OCI-M2 (cell line): ENCODE measurements at regions not wholly inside any gene's neighbourhood (a gene's known extent, or its start where the extent isn't known, plus 50 kb on each side); places are given as distances from the start of the nearest gene placed in this dataset.
"Not testable (repeated sequence)": the region's sequence is repeated elsewhere in the genome, so short reads cannot be mapped to it uniquely, and the experiment has no call there.

Source experiments
- DNase-seq: peaks from one replicate; lab custom pipeline; 2025; ENCODE audit not compliant: unreplicated experiment; lab: John Stamatoyannopoulos, UW

DNA sequence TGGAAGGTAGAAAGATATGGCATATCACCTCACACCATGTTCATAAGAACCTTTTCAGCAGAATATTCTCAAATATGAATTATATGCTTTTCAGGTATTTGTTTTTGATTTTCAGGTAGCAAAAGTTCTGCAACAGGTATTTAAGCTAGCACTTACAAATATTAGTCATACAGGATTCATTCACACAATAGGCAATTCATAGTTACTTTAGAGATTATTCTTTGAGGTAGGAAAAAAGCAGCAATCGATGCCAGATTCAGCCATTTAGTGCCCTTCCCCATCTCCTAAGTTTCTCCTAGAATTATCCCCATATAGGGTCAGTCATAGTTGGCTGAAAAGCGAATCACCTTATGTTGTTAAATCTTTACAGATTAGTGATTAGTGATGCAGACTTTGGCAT lies 177.4 kb upstream of the MMADHC start:
- DNase-seq, result no peak

DNA sequence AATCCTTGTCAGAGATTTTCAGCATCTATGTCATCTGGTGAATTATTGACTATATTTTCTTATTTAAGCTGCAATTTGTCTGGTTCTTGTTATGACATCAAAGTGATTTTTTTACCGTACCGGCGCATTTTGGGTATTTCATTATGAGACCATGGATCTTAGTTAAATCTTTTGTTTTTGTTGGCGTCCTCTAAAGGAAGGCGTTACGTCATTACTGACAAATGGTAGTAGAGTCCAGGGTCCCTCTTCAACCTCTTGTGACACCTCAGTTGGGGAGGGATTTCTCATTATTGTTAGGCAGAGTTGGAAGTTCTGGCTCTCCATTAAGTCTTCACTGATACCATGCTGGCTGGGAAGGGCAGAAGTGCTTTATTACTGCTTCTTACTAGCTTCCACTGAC lies 175.8 kb upstream of the MMADHC start:
- no peak for DNase-seq

DNA sequence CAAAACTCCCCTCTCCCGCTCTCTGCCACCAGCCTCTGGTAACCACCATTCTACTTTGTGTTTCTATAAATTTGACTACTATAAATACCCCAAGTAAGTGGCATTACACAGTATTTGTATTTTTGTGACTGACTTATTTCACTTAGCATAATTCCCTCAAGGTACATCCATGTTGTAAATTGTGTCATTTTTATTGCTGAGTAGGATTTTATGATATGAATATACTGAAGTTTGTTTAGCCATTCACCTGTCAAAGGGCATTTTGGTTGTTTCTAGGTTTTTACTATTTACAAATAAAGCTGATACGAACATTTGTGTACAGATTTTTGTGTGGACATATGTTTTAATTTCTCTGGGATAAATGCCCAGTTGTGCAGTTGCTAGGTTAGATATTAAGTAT lies 174.0 kb upstream of the MMADHC start:
- DNase-seq, result no peak

DNA sequence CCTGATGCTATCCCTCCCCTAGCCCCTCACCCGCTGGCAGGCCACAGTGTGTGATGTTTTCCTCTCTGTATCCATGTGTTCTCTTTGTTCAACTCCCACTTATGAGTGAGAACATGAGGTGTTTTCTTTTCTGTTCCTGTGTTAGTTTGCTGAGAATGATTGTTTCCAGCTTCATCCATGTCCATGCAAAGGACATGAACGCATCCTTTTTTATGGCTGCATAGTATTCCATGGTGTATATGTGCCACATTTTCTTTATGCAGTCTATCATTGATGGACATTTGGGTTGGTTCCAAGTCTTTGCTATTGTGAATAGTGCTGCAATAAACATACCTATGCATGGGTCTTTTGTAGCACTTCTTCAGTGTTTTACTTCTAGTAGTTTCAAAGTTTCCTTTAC lies 171.8 kb upstream of the MMADHC start:
- not testable (repeated sequence) for DNase-seq

DNA sequence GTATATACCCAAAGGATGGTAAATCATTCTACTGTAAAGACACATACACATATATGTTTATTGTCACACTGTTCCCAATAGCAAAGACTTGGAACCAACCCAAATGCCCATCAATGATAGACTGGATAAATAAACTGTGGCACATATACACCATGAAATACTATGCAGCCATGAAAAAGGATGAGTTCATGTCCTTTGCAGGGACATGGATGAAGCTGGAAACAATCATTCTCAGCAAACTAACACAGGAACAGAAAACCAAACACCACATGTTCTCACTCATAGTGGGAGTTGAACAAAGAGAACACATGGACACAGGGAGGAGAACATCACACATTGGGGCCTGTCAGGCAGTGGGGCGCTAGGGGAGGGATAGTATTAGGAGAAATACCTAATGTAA lies 167.1 kb upstream of the MMADHC start:
- not testable (repeated sequence) for DNase-seq

DNA sequence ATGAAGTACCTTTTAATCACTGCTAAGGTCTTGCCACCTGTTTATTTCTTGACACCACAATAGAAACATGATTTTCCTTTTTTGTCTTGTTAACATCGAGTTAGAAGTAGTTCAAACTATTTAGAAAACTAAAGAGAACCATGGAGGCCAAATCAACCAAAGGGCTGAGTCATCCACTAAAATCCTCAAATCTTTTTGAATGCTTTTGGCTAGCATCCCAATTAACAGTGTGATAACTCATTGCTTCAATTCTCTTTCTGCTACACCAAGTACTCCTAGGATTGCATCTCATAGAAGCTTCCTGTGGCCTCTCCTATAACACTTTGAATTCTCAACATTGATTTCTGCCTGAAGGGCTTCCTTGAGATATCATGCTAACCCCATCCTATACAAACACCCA lies 159.9 kb upstream of the MMADHC start:
- no peak for DNase-seq

DNA sequence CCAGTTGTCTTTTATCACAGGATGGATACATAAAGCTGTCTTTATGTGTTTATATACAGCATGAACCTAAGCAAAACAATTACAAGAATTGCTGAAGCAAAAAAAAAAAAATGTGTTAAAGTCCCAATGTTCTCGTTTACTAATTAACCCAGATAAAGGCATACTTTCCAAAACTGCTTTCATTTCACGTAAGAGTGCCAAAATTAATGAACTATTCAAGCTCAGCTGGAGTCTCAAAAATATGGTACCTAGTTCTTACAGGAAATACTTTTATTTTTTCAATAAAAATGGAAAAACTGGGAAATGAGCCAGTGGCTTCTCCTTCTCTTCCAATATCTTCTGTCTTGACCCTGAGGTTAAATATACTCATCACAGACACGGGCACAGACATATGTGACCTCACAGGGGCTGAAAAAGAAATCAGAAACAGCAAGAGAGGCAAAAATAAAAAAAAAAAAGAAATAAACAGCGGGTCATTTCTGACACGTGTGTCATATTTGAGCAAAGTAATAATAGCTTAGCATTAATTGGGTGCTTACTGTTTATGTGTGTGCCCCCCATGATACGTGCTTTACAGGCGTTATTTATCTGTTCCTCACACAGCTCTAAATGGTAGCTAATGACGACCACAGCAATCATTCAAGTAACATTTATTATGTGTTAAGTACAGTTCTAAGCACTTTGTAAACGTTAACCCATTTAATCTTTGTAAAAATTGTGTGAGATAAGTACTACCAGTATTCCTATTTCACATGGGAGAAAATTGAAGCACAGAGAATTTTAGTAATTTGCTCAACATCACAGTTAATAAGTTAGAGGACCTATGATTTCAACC lies 158.0 kb upstream of the MMADHC start:
- DNase-seq, result no peak

DNA sequence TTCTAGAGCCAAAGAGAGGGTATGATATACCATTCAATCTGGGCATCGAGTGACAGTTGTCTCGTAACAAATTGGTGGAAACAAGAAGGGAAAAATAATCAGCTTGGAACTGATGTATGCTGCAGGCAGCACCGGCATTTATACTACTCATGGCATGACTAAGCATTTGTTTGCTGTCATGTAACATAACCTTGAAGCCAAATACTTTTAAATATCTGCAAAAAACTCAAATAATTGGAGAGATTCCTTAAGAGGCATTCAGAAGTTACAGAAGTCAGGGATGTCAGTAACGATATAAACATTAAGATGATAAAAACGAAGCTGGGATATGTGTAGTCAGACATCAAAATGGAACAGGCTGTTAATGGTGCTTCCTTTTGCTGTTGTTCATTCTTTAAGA lies 157.3 kb upstream of the MMADHC start:
- DNase-seq, result no peak

DNA sequence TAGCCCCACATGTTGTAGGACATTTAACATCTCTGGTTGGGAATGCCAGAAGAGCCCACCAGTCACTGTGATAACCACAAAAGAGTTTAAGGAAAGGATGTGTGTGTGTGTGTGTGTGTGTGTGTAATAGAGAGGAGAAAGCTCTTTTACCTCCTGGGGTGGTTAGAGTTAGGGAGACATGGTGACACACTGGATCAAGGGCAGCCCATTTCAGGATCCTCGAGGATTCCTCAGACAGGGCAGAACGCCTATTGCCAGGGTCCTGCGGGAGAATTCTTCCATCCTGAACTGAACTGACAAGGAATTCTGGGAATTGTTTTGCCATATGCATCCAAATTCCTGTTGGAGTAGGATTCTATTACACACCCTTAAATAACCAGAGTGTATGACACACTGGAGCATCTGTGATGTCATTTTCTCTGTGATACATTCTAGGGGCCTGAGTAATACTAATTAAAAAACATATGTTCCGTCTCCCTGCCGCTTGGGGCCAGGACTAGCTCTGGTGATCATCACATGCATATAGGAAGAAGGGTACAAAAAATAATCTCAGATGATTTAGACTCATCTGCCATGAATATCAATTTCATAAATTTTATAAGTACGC lies 156.4 kb upstream of the MMADHC start:
- DNase-seq, result no peak

DNA sequence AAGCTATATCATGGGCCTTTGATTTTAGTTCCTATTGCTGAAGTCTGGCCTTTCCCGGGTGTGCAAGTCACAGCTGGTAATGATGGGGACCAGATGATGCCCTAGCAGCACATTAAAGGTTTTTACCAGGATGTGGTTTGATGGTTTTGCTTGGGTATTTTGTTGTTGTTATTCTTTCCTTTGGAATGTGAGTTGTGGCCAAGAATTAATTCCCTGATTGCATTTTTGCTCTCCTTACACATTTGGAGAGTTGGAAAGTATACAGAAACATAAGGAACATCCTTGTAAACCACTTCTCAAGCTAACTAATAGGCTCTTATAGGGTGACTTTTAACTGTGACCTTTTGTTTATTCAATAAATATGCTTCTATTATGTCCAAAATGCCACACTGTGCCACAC lies 154.1 kb upstream of the MMADHC start:
- DNase-seq, result no peak

DNA sequence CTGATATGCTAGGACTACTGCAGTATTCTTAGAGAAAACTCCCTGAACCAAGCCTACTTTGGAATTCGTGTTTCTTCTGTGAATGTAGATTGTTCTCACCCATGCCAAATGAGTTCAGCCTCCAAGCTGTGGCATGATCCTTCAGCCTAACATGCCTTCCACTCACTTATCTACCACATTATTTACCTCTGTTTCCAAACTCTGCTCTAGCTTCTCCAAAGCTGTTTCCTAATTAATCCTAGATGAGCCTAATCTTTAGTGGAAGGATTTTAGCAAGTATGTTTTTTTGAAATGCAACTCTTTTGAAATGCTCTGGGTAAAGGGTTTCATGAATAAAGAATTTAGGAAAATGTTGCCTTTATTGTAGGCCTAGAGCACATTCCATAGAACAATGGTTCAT lies 152.9 kb upstream of the MMADHC start:
- no peak for DNase-seq

DNA sequence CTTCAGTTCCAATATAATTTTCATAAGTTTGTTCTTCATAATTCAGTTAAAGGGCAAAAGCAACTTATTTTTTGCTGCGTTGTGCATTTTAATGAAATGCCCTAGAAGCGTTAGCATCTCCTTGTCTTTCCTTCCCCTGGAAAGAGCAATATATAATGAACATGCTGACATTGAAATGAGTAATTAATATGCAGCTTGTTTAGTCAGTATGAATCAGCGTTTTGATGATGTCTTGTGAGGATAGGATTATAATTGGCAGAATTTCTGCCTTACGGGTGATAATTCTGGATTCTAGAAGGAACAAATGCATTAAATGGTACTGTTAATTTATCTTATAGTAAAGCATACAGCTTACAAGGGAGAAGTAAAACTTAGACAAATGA lies 152.3 kb upstream of the MMADHC start:
- DNase-seq, result no peak

DNA sequence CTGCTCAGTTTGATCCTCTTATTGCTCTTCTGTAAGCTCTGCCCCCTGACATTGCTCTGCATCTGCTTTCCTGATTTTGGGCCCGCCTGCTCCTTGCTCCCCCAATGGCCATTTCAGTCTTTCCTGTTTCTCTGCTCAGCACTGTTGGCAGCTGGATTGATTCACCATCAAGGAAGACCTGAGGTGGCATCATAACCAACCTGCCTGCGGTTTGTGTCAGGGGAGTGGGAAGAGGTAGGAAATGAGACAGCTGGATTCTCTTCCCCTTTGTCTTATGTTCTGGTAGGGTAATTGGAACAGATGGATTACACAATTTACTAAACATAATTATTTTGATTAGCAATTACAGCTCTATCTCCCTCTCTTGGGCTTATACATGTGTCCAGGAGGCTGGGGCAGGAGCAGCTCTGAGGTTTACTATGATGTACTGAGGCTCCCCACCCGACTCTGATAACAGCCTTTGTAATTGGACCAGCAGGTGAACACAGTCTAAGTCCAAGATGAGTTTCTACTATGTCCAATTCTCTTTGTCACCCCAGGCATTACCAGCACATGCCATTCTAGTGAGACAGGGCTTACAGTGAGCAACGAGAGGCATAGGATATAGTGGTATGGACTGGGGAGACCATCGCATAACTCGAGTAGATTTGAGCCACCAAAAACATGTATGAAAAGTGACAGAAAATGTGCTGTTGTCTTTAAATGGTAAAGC lies 151.8 kb upstream of the MMADHC start:
- no peak for DNase-seq

DNA sequence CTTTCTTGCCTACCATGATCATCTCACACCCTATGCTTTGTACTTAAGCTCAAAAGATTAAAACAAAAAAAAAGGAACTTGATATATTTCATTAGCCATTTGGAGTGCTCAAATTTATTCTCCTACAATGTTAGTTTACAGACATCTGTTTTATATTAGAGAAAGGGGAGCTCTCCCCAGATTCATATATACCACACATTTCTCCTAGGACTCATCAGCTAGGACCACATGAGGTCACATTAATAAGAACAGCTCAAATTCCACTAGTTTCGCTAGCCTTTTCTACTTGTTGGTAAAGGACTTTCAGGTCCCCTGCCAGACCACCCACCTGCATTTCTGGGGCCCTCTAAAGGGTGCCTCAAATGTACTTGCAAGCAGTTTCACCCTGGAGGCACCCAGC lies 151.2 kb upstream of the MMADHC start:
- DNase-seq, result no peak

DNA sequence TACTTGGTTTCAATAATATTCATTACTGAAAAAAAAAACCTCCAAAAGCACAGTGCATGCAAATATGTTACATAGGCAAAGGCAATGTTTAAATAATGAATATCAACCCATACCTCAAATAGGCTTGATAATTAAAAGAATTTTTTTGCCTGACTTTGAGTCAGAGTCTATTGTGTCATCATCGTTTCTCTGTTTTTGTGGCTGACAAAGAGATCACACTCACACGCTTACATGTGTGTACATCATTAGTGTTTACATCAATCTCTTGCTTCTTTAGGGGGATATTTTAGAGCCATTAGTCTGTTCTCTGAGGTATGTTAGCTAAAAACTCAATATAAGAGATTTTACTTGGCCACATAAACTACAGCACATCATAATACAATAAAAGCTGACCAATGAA lies 150.3 kb upstream of the MMADHC start:
- no peak for DNase-seq

DNA sequence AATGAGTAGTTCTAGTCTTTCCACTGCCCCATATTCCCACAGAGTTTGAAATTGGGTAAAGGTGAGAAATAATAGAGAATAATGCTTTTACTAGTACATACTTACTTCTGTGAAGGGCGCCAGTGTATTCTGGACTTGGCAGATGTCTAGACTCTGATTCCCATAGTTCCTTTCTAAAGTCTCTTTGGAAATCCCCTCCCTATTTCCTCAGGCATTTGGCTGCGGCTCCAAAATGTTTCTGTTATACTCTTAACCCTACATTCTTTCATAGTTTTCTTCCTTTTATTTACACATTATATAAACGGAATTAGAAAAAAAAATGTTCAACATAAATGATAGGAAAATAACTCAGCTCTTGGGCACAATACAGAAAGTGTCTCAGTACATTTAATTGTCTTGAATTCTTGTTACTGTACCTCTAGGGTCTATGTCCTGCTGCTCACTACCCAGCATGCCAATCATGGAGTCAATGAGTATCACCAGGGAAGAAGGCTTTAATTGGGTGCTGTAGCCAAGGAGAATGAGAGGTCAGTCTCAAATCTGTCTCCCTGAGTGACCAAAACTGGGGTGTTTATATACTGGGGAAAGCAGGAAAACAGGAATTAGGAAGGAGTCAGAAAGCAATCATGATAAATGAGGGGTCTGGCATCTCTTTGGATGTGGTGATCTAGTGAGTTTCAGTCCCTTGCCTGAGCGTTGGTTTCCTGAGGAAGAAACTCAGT lies 147.8 kb upstream of the MMADHC start:
- DNase-seq, result no peak

DNA sequence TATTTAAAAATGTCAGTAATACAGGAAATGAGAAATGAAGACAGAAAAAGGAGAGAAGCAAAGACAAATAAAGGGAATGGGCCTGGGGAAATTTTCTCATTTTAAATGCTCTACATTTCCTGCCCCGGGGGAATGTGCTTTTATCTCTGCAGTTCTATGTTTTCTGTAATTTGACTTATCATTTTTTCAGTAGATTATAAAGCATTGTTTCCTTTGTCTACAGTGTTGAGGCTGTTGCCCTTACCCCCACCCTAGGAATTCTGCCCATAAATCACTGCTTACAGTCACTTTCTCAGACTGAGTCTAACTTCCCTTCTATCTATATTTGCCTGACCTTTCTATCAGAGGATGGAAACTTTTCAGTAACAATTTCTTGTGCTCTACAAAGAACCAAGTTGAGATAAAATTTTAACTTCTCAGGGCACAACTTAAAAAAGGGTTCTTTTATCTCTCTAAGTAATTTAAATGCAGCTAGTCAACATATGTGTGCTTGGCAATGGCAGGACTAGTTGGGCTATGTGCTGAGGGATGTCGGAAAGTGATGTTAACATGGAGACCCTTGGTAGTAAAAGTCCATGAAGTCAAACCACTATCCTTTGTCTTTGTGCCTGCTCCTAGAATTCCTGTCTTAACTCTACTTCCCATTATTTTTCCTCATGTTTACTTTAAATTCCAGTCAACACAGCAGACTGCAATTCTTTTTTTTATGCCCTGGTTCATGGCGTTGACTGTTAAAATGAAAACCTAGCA lies 146.5 kb upstream of the MMADHC start:
- DNase-seq, result no peak

DNA sequence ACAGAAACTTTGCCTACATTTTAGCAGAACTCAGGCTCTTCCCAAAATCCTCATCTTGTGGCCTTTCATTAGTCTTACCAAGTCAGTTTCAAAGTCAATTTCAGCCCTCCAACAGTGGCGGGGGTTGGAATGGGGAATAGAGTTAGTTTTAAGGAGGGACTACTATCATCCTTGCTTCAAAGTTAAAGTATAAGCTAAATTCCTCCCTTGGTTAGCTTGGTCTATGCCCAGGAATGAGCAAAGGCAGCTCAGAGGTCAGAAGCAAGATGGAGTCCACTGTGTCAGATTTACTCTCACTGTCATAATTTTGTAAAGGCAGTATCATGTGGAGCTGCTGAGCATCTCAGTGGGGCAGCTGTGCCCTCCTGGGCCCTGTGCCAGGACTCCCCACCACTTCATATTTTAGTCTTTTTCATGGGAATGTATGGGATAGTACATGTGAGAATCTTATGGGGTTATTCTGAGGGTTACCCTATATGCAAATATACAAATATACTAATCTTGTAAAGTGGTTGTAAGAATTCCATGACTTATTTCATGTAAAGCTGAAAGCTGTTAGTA lies 145.2 kb upstream of the MMADHC start:
- DNase-seq, result no peak

DNA sequence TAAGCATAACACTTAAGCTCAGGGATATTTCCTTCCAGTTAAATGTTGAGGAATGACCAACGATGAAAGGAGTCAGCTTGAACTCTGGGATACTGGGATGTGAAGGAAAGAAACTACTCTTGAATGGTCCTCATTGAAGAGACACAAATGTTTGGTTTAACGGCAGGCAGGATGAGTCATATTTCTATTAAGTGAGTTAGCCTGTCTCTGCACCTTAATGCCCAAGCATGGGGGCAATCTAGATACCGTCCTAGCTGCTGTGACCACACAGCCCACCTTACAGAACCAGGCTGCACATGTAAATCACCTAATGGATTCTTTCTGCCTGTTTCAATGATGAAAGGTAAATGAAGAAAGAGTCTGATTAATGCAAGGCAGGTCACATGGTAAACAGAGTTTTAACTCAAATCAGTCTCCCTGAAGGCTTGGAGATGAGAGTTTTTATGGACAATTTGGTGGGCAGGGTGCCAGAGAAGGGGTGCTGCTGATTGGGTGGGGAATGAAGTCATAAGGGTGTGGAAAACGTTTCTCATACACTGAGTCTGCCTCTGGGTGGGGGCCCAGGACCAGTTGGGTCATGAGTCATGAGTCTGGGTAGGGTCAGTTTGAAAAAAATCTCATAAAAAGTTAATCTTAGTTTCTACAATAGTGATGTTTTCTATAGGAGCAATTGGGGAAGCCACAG lies 144.6 kb upstream of the MMADHC start:
- no peak for DNase-seq

DNA sequence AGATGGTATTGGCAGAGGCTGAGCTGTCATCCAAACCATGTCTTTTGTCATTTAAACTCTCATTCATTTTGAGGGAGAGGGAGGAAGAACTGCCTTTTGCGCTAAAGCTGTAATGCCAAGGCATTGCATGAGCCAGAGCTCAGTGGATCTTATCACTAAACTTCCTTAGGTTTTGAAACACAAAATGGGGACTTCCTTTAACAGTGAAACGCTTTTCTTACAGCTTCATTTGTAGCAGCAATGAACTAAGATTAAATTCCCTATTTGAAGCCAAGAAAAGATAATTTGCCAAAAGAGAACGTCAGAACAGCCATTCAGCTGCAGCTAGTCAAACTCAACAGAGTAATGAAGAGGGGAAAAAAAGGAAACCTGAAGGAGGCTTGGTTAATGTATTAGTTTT lies 143.5 kb upstream of the MMADHC start:
- DNase-seq, result no peak
